ENCODE measurements at regions not wholly inside any gene's neighbourhood (a gene's known extent, or its start where the extent isn't known, plus 50 kb on each side); places are given as distances from the start of the nearest gene placed in this dataset.

GRCh38 chr12:67578976-67579661 is 69.4 kb upstream of the DYRK2 start:
- WGBS, 2 experiments = 83 to 91% methylated on average over 3 of the region's 3 CpGs
- Histone ChIP-seq H3K4me1 (ENCODE audit: control insufficient read depth, insufficient read depth, low read length) (no peaks in the 10 kb centered on the region), H3K9me3 (ENCODE audit: control insufficient read depth, low read length) (no peaks in the 10 kb centered on the region), H3K36me3 (ENCODE audit: control insufficient read depth, insufficient read depth, low read length) (no peaks in the 10 kb centered on the region), H3K27me3 (ENCODE audit: control insufficient read depth, insufficient read depth, low read length, poor library complexity, severe bottlenecking) (no peaks in the 10 kb centered on the region), H3K4me3 (ENCODE audit: insufficient read depth, low read depth, low read length) (no peak overlapping the region), H3K27ac (ENCODE audit: insufficient read depth, low read depth, low read length, poor library complexity, severe bottlenecking) (no peak overlapping the region)

GRCh38 chr12:67579662-67580003 is 68.9 kb upstream of the DYRK2 start:
- Histone ChIP-seq H3K4me3 (ENCODE audit: insufficient read depth, low read depth, low read length) (no peak overlapping the region), H3K27ac (ENCODE audit: insufficient read depth, low read depth, low read length, poor library complexity, severe bottlenecking) (no peak overlapping the region)

GRCh38 chr12:67582238-67582834 is 66.2 kb upstream of the DYRK2 start:
- Histone ChIP-seq H3K4me3 (ENCODE audit: insufficient read depth, low read depth, low read length) (no peak overlapping the region), H3K27me3 (ENCODE audit: control insufficient read depth, insufficient read depth, low read length, poor library complexity, severe bottlenecking) (no peaks in the 10 kb centered on the region), H3K27ac (ENCODE audit: insufficient read depth, low read depth, low read length, poor library complexity, severe bottlenecking) (no peak overlapping the region), H3K36me3 (ENCODE audit: control insufficient read depth, insufficient read depth, low read length) (no peaks in the 10 kb centered on the region), H3K9me3 (ENCODE audit: control insufficient read depth, low read length) (no peaks in the 10 kb centered on the region), H3K4me1 (ENCODE audit: control insufficient read depth, insufficient read depth, low read length) (no peaks in the 10 kb centered on the region)
- WGBS, 2 experiments = 97% methylated on average over 3 of the region's 3 CpGs

More at GRCh38 chr12:67579662-67580003, 68.9 kb upstream of the DYRK2 start:
- no peaks in the 10 kb centered on the region for H3K9me3 ChIP-seq (ENCODE audit: control insufficient read depth, low read length)
- H3K4me1 ChIP-seq (ENCODE audit: control insufficient read depth, insufficient read depth, low read length) = no peaks in the 10 kb centered on the region
- H3K27me3 ChIP-seq (ENCODE audit: control insufficient read depth, insufficient read depth, low read length, poor library complexity, severe bottlenecking) = no peaks in the 10 kb centered on the region
- no peaks in the 10 kb centered on the region for H3K36me3 ChIP-seq (ENCODE audit: control insufficient read depth, insufficient read depth, low read length)
- 88% methylated on average over 1 of the region's 1 CpG; no CpG with 5 or more reads in 1 of the 2 experiments for WGBS, 2 experiments

DNA sequence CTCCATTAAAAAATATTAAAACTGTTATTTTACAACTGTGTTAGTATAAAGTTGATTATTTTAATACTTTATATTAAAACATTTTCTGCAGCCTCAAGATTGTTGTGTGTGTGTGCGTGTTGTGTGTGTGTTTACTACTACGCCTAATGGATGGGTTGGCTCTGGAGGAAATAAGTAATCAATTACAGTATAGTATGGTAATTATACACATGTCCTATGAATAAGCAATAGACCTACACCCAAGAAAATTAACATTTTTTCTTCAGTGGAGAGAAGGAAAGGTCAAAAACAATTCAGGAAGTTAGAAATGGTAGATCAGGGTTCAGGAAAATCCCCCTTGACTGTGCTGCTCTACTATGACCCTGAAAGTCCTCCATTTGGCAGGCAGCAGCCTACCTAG is 65.7 kb upstream of the DYRK2 start:
- 100% methylated on average over 1 of the region's 2 CpGs; no CpG with 5 or more reads in 1 of the 2 experiments for WGBS, 2 experiments
- H3K9me3 ChIP-seq (ENCODE audit: control insufficient read depth, low read length) = no peaks in the 10 kb centered on the region
- no peak overlapping the region for H3K4me3 ChIP-seq (ENCODE audit: insufficient read depth, low read depth, low read length)
- no peaks in the 10 kb centered on the region for H3K36me3 ChIP-seq (ENCODE audit: control insufficient read depth, insufficient read depth, low read length)
- no peak overlapping the region for H3K27ac ChIP-seq (ENCODE audit: insufficient read depth, low read depth, low read length, poor library complexity, severe bottlenecking)
- no peaks in the 10 kb centered on the region for H3K4me1 ChIP-seq (ENCODE audit: control insufficient read depth, insufficient read depth, low read length)
- no peaks in the 10 kb centered on the region for H3K27me3 ChIP-seq (ENCODE audit: control insufficient read depth, insufficient read depth, low read length, poor library complexity, severe bottlenecking)

- Histone ChIP-seq H3K27me3 (ENCODE audit: control insufficient read depth, insufficient read depth, low read length, poor library complexity, severe bottlenecking) (no peaks in the 10 kb centered on the region), H3K4me1 (ENCODE audit: control insufficient read depth, insufficient read depth, low read length) (no peaks in the 10 kb centered on the region), H3K27ac (ENCODE audit: insufficient read depth, low read depth, low read length, poor library complexity, severe bottlenecking) (no peak overlapping the region), H3K9me3 (ENCODE audit: control insufficient read depth, low read length) (no peaks in the 10 kb centered on the region), H3K36me3 (ENCODE audit: control insufficient read depth, insufficient read depth, low read length) (no peaks in the 10 kb centered on the region), H3K4me3 (ENCODE audit: insufficient read depth, low read depth, low read length) (no peak overlapping the region)
- 86 to 88% methylated on average over 4 of the region's 4 CpGs for WGBS, 2 experiments
Measured at GRCh38 chr12:67586951-67587350, 61.6 kb upstream of the DYRK2 start.

DNA sequence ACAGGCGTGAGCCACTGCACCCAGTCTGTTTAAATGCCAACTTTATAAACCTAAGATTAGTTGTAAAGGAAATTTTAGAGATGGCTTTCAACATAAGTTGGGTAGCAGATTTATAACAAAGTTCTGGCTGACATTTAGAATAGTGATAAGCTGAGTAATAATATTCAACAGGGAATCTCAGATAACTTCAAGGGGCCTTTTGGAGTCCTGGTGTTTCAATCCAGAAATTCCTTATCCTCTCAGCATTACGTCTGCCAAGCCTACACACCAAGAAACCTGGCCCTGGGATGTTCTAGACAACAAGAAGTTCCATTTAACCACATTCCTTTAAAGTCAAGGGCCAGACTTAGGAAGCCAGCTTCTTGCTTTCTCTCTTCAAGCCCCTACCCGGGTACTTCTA is 59.5 kb upstream of the DYRK2 start:
- no peak overlapping the region for H3K27ac ChIP-seq (ENCODE audit: insufficient read depth, low read depth, low read length, poor library complexity, severe bottlenecking)
- H3K4me1 ChIP-seq (ENCODE audit: control insufficient read depth, insufficient read depth, low read length) = no peaks in the 10 kb centered on the region
- 90 to 93% methylated on average over 3 of the region's 3 CpGs for WGBS, 2 experiments
- H3K27me3 ChIP-seq (ENCODE audit: control insufficient read depth, insufficient read depth, low read length, poor library complexity, severe bottlenecking) = no peaks in the 10 kb centered on the region
- no peaks in the 10 kb centered on the region for H3K9me3 ChIP-seq (ENCODE audit: control insufficient read depth, low read length)
- H3K4me3 ChIP-seq (ENCODE audit: insufficient read depth, low read depth, low read length) = no peak overlapping the region
- H3K36me3 ChIP-seq (ENCODE audit: control insufficient read depth, insufficient read depth, low read length) = no peaks in the 10 kb centered on the region

DNA sequence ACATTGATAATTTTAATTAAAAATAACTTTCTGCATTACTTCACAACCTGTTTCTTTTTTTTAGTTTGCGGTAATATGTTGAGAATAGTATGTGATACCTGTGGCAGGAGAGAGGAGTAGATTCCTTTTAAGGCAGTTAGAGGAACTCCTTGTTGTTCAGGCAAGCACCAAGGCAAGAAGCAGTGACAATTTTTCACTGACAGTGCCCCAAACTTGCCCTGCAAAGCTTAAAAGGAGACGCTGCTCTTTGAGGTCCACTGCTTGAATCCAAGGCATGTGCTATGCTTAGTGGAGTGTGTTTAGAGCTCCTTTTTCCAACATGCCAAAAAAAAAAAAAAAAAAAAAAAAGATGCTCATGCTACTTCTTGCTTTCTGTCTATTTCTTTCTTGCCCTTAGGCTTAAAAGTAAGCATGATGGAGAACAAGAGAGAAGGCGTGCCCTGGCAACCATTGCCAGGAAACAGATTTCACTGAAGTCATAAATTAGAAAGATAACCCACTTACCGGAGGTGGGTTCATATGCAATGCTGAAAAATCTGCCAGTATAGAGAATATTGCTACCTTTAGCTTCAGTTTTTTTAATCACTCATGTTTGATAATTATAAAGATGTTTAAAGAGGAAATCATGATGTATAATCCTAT is 58.3 kb upstream of the DYRK2 start:
- Histone ChIP-seq H3K4me3 (ENCODE audit: insufficient read depth, low read depth, low read length) (no peak overlapping the region), H3K4me1 (ENCODE audit: control insufficient read depth, insufficient read depth, low read length) (no peaks in the 10 kb centered on the region), H3K27me3 (ENCODE audit: control insufficient read depth, insufficient read depth, low read length, poor library complexity, severe bottlenecking) (no peaks in the 10 kb centered on the region), H3K27ac (ENCODE audit: insufficient read depth, low read depth, low read length, poor library complexity, severe bottlenecking) (no peak overlapping the region), H3K9me3 (ENCODE audit: control insufficient read depth, low read length) (no peaks in the 10 kb centered on the region), H3K36me3 (ENCODE audit: control insufficient read depth, insufficient read depth, low read length) (no peaks in the 10 kb centered on the region)
- WGBS, 2 experiments = 95 to 100% methylated on average over 4 of the region's 4 CpGs

DNA sequence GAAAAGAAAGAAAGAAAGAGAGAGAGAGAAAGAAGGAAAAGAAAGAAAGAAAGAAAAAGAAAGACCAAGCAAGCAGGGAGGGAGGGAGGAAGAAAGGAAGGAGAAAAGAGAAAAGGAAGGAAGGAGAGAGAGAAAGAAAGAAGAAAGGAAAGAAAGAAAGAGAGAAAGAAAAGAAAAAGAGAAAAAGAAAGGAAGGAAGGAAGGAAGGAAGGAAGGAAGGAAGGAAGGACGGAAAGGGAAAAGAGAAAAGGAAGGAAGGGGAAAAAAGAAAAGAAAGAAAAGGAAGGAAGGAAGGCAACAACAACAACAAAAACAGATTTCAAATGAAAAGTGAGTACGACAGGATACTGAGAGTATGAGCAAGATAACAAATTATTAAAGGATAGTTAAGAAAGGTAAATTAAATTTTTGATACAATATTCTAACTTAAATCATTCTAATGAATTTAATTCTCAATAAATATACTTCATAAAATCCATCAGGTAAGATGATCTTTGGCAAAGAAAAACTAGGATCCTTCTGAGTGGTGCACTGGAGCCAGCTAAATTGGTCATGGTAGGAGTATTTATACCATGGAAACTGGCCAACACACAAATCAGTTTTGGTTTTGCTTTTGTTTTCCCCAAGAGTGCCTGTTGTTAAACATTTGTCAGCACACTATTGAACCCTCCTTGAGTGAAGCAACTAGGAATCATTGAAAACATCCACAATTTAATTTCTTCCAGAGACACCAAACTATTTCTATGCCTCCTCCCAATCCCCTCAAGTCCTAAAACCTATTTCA is 56.1 kb upstream of the DYRK2 start:
- no peaks in the 10 kb centered on the region for H3K36me3 ChIP-seq (ENCODE audit: control insufficient read depth, insufficient read depth, low read length)
- H3K4me3 ChIP-seq (ENCODE audit: insufficient read depth, low read depth, low read length) = no peak overlapping the region
- 73 to 80% methylated on average over 1 of the region's 2 CpGs for WGBS, 2 experiments
- H3K4me1 ChIP-seq (ENCODE audit: control insufficient read depth, insufficient read depth, low read length) = no peaks in the 10 kb centered on the region
- H3K9me3 ChIP-seq (ENCODE audit: control insufficient read depth, low read length) = peaks cover 2% of the 10 kb centered on the region
- no peak overlapping the region for H3K27ac ChIP-seq (ENCODE audit: insufficient read depth, low read depth, low read length, poor library complexity, severe bottlenecking)
- H3K27me3 ChIP-seq (ENCODE audit: control insufficient read depth, insufficient read depth, low read length, poor library complexity, severe bottlenecking) = no peaks in the 10 kb centered on the region

DNA sequence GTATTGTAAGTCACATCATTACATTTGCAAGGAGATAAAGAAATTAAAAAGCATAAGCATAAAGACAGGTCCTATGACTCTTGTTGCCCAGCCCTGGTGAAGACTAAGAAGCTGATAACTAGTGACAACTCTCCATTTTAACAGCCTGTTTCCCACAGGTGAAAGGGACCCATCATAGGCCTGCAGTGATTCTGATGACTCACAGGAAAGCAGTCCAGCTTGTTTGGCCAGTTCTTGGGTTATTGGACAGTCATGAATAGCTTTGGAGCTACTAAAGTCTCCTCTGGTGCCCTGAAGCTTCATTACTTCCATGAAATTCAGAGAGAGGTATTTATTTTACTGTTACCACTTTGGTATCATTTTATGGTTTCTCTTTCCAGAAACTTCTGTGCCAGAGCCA is 55.5 kb upstream of the DYRK2 start:
- no peaks in the 10 kb centered on the region for H3K4me1 ChIP-seq (ENCODE audit: control insufficient read depth, insufficient read depth, low read length)
- H3K36me3 ChIP-seq (ENCODE audit: control insufficient read depth, insufficient read depth, low read length) = no peaks in the 10 kb centered on the region
- no peak overlapping the region for H3K4me3 ChIP-seq (ENCODE audit: insufficient read depth, low read depth, low read length)
- H3K9me3 ChIP-seq (ENCODE audit: control insufficient read depth, low read length) = peaks cover 4% of the 10 kb centered on the region
- no peaks in the 10 kb centered on the region for H3K27me3 ChIP-seq (ENCODE audit: control insufficient read depth, insufficient read depth, low read length, poor library complexity, severe bottlenecking)
- no peak overlapping the region for H3K27ac ChIP-seq (ENCODE audit: insufficient read depth, low read depth, low read length, poor library complexity, severe bottlenecking)
